DOHH2 (cell line): ENCODE measurements at regions not wholly inside any gene's neighbourhood (a gene's known extent, or its start where the extent isn't known, plus 50 kb on each side); places are given as distances from the start of the nearest gene placed in this dataset.

Experiments used
- CTCF ChIP-seq: fragments of 200-600 bp; sonication (generic); IDR thresholded peaks from one replicate; pipeline ENCODE4 v1.5.1; 2014; ENCODE audit warnings: antibody characterized with exemption, mild to moderate bottlenecking, low read depth, low read length; ENCODE audit not compliant: poor library complexity, severe bottlenecking
- EZH2phosphoT487 ChIP-seq: fragments of 200-600 bp; sonication (generic); IDR thresholded peaks from 2 replicates; pipeline ENCODE4 v1.6.1; 2017; ENCODE audit warnings: borderline replicate concordance, mild to moderate bottlenecking, antibody characterized with exemption, low read length, moderate library complexity, mixed read lengths

- TF ChIP-seq EZH2phosphoT487 (no peak), CTCF (no peak)
These were observed 224.3 kb downstream of the EDEM1 start for GRCh38 chr3:5411786-5412185.
